Choroid plexus epithelial cell (primary cell): ENCODE measurements at regions not wholly inside any gene's neighbourhood (a gene's known extent, or its start where the extent isn't known, plus 50 kb on each side); places are given as distances from the start of the nearest gene placed in this dataset.

Source experiments
- DNase-seq: peaks from one replicate; pipeline ENCODE4 v3.0.0-alpha.2; 2010; ENCODE audit warnings: low read depth
- H3K4me3 ChIP-seq: 2 replicates; pipeline ENCODE4 v1.5.1; 2011; ENCODE audit warnings: low read depth, mild to moderate bottlenecking, control low read depth, low read length, moderate library complexity
- TF ChIP-seq, protein P1 (sequence below): conservative IDR thresholded peaks from 2 replicates; pipeline ENCODE4 v1.5.1; 2011; ENCODE audit warnings: low read depth, mild to moderate bottlenecking, control low read depth, inconsistent platforms, low read length, moderate library complexity

DNA sequence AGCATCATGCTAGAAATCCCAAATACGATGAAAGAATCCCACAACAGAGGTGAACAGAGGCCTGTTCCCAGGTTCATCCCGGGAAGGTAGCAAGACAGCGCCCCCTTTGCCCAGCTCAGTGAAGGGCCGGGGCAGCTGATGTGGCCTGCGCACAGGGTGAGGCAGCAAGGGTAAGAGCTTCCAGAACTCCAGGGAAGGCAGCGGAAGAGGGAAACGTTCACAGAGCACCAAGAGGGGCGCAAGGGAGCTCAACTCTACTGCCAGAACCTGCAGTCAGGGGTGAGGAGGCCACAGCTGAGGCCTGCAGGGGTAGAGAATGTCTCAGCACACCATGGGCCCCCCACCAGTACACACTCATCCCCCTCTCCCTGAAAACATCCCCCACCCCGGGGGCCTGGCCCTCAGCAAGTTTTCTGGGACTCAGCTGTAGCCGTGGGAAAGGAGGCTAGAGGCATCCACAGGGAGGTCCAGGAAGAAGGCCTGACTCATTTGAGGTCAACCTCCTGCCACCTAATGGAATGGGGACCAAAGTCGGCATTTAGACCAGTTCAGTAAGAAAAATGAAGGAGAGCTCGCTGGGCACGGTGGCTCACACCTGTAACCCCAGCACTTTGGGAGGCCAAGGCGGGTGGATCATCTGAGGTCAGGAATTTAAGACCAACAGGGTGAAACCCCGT is 95.6 kb upstream of the ASAP2 start:
- H3K4me3 ChIP-seq: no peak overlapping the region
- TF ChIP-seq, protein P1, sequence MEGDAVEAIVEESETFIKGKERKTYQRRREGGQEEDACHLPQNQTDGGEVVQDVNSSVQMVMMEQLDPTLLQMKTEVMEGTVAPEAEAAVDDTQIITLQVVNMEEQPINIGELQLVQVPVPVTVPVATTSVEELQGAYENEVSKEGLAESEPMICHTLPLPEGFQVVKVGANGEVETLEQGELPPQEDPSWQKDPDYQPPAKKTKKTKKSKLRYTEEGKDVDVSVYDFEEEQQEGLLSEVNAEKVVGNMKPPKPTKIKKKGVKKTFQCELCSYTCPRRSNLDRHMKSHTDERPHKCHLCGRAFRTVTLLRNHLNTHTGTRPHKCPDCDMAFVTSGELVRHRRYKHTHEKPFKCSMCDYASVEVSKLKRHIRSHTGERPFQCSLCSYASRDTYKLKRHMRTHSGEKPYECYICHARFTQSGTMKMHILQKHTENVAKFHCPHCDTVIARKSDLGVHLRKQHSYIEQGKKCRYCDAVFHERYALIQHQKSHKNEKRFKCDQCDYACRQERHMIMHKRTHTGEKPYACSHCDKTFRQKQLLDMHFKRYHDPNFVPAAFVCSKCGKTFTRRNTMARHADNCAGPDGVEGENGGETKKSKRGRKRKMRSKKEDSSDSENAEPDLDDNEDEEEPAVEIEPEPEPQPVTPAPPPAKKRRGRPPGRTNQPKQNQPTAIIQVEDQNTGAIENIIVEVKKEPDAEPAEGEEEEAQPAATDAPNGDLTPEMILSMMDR: peak; percentile 59
- DNase-seq: peak; percentile 35

DNA sequence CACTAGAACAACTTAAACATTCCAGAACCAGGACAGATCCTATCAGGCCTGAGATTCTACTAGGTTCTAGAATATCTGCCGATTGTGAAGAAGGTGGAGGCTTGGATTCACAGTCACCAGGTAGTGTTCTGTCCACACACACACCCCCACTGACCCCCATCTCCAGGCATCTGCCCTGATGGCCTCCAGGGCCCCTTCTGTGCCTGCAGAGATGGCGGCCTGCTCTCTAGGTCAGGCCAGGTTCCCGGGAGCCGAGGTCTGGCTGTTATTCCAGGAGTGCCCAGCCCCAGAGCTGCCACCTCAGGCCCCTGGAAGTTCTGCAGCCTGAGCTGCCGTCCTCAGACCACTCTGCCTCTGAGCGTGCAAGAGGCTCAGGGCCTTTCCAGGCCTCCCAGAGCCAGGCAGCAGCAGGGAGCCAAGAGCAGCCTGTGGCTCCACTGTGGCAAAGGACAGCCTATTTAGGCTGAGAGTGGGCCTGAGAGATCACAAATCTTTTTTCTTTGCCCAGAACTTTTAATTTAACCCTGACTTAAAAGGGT is 96.2 kb upstream of the ASAP2 start:
- no peak for DNase-seq
- TF ChIP-seq, protein P1: no peak
- H3K4me3 ChIP-seq: no peak overlapping the region

DNA sequence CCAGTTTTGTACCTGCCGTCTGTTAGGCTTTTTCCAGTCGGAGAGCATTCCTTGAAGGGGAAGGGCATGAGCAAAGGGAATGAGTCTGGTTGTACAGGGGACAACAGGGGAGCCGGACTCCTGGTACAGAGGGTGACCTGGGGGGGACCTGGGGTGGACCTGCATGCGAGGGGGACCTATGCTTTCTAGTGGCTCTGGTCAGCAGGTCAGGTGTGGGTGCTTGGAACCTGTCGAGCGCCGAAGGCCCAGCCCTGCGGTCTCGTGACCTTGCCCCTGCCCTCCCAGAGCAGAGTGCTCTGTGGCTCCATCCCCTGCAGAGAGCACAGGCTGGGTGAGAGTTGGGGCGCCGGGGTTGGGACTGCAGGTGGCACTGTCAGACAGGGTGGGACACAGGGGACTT is 96.7 kb upstream of the ASAP2 start:
- TF ChIP-seq, protein P1: no peak

DNA sequence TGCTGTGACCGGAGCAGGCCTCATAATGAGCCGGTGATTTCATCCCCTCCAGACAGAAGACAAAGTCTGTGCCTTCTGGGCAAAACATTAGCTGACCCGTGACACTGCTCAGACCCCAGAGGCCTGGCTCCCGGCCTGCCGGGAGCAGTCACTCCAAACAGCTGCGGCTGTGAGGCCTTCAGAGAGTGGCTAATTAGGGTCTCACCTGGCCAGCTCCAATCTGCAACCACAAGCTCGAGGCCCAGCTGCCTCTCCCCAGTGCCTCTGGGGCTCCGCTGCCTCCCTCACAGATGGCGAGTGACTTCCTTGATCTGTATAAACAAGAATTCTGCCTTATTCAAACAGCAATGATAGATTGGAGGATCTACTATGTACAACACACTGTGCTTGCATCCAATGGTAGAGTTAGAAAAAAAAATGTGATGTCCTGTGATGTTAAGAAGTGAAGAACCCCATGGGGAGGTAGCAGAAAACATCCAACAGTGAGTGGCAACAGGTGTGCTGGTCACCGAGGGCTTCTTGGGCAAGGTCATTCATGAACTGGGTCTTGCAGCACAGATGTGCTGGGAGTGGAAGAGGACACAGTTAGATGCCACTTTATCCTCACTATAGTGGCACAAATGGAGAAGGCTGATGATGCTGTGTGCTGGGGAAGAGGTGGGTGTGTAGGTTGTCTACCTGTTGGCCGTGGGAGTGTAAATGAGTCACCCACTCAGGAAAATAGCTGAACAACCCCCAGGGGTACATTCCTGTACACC is 98.2 kb upstream of the ASAP2 start:
- no peak for DNase-seq
- TF ChIP-seq, protein P1: no peak
- no peak overlapping the region for H3K4me3 ChIP-seq

More for the DNA sequence above, 96.7 kb upstream of the ASAP2 start:
- H3K4me3 ChIP-seq: no peak overlapping the region
- DNase-seq: no peak

DNA sequence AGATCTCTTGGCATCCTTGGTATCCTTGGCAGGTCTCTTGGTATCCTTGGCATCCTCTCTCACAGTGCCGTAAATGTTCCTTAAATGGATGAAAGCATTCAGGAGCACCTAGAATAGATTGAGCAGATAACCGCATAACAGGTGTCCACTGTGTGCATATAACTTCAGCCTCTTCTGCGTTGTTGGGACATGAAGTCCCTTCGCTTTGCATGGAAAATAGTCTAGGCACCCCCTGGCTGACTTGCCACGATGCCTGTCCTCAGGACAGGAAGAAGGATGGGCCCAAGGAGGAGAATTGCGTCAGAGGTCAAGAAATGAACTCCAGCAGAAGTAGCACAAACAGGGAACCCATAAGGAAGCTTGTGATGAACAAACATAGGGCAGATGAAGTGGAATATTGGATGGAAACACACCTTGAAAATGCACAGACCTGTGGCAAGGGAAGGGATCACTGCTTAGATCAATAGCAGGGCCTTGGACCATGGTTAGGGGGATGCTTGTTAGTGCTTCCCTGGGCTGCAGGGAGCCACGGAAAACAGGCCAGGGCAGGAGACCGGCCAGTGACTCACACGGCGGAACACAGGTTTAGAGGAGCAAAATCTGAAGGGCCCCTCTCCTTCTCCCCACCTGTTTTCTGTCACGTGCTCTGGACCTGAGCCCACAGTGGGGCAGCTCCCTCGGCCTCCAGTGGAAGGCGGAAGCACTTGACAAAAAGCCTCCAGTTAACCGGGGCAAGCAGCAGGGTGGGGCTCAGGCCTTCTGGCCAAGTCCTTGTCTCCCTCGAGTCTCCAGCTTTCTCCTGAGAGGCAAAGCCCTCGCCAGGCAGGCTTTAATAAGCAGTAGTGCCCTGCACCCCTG is 99.2 kb upstream of the ASAP2 start:
- DNase-seq: peak; percentile 53
- H3K4me3 ChIP-seq: no peak overlapping the region

DNA sequence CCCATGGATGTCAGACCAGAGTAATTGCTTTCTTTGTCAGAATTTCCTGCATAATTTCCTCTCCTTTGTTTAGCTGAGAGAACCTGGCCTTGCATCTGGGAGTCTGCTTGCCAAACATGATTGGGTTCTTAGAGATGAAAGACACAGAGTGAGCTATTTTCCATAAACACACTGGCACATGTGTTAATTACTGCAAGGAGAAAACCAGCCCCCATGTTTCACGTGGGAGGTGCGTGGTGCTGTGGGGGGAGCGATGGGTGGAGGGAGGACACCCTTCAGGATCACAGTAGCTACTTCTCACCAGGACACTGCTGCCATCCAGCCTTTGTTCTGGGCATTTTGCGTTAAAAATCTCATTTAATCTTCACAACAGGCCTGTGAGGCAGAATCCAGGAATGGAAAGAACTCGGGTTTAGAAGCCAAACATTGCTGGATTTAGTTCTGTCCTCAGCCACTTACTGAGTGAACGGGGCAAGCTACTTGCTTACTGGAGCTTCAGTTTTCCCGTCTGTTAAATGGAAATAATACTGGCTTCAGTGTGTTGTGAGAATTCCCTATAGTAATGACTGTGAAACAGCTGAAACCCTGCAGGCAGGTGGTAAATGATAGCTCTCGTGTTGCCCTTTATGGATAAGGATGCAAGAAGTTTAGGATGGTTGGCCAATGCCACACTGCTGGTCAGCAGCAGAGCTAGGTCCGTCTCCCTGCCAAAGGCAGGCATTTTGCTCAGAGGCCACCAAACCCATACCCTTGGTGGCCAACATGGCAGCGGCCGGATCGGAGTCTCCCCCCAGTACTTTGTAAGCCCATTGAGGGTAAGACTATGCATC is 100.1 kb upstream of the ASAP2 start:
- DNase-seq: no peak
- TF ChIP-seq, protein P1: no peak

More for the DNA sequence above, 99.2 kb upstream of the ASAP2 start:
- TF ChIP-seq, protein P1: no peak

More for the DNA sequence above, 100.1 kb upstream of the ASAP2 start:
- H3K4me3 ChIP-seq: no peak overlapping the region
